Type B pancreatic cell (in vitro differentiated cells): ENCODE measurements at regions not wholly inside any gene's neighbourhood (a gene's known extent, or its start where the extent isn't known, plus 50 kb on each side); places are given as distances from the start of the nearest gene placed in this dataset.

Experiments used
- DNase-seq: peaks from one replicate; pipeline ENCODE4 v3.0.0; 2021; ENCODE audit warnings: mixed read lengths; ENCODE audit not compliant: unreplicated experiment; ENCODE audit errors: extremely low spot score
- H3K27ac Mint-ChIP-seq: 2 replicates; pipeline ENCODE4 v1.8.0; 2021; ENCODE audit warnings: mild to moderate bottlenecking, mixed read lengths
- H3K27me3 Mint-ChIP-seq: 2 replicates; pipeline ENCODE4 v1.8.0; 2021; ENCODE audit warnings: mixed read lengths
- H3K36me3 Mint-ChIP-seq: 2 replicates; pipeline ENCODE4 v1.8.0; 2021; ENCODE audit warnings: mixed read lengths
- H3K4me1 Mint-ChIP-seq: one replicate; pipeline ENCODE4 v1.8.0; 2021; ENCODE audit warnings: mixed read lengths; ENCODE audit not compliant: unreplicated experiment
- H3K4me3 Mint-ChIP-seq: 2 replicates; pipeline ENCODE4 v1.8.0; 2021; ENCODE audit warnings: mild to moderate bottlenecking, mixed read lengths
- H3K9me3 Mint-ChIP-seq: 2 replicates; pipeline ENCODE4 v1.8.0; 2021; ENCODE audit warnings: mixed read lengths
- TF ChIP-seq, protein P1 (sequence below): fragments of 200-600 bp; sonication (generic); conservative IDR thresholded peaks from 2 replicates; pipeline ENCODE4 v1.5.0; 2021; ENCODE audit warnings: antibody characterized with exemption, mild to moderate bottlenecking

DNA sequence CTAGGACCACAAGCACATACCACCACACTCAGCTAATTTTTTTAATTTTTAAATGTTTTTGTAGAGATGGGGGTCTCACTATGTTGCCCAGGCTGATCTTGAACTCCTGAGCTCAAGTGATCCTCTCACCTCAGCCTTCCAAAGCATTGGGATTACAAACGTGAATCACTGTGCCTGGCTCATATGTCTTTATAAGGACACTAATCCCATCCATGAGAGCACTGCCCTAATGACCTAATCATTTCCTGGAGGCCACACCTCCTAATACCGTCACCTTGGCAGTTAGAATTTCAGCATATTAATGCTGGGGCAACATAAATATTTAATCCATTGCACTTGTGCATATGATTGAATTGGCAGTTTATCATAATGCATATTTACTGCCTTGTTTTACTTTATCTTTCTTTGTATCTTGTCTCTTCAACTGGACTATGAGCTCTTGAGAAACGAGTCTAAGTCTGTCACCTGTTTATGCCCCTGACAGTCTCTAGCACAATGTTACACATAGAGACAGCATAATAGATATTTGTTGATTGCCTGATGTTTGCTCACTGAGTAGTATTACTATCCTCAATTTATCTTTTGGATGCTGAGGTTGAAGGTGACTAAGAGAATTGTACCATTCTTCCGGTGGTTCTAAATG, 172.0 kb downstream of the AASDH start:
- Mint-ChIP-seq H3K36me3 (peaks cover 11% of the 10 kb centered on the region), H3K9me3 (no peaks in the 10 kb centered on the region), H3K27ac (peak overlapping the region; percentile 32), H3K4me3 (no peak overlapping the region), H3K27me3 (no peaks in the 10 kb centered on the region), H3K4me1 (no peaks in the 10 kb centered on the region)
- TF ChIP-seq, protein P1, sequence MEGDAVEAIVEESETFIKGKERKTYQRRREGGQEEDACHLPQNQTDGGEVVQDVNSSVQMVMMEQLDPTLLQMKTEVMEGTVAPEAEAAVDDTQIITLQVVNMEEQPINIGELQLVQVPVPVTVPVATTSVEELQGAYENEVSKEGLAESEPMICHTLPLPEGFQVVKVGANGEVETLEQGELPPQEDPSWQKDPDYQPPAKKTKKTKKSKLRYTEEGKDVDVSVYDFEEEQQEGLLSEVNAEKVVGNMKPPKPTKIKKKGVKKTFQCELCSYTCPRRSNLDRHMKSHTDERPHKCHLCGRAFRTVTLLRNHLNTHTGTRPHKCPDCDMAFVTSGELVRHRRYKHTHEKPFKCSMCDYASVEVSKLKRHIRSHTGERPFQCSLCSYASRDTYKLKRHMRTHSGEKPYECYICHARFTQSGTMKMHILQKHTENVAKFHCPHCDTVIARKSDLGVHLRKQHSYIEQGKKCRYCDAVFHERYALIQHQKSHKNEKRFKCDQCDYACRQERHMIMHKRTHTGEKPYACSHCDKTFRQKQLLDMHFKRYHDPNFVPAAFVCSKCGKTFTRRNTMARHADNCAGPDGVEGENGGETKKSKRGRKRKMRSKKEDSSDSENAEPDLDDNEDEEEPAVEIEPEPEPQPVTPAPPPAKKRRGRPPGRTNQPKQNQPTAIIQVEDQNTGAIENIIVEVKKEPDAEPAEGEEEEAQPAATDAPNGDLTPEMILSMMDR = no peak
- DNase-seq = no peak

DNA sequence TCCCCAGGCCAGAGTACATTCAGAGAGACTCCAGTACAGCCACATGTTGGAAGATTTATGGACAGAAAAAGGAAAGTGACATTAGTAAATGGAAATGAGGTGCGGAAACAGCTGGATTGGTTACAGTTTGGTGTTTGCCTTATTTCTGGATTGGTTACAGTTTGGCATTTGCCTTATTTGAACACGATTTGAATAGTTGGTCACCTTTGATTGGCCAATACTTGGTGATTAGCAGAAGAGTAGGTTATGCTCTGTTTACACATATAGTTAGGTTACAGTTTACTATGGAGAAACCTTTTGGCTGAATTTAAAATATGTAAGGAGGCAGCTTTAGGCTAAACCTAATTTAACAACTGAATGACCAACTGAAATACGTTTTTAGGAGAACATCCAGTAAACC, 173.7 kb downstream of the AASDH start:
- Mint-ChIP-seq H3K4me1 (no peaks in the 10 kb centered on the region), H3K27ac (no peak overlapping the region), H3K9me3 (no peaks in the 10 kb centered on the region), H3K27me3 (no peaks in the 10 kb centered on the region), H3K36me3 (peaks cover 13% of the 10 kb centered on the region), H3K4me3 (no peak overlapping the region)
- TF ChIP-seq, protein P1 = no peak
- DNase-seq = no peak

DNA sequence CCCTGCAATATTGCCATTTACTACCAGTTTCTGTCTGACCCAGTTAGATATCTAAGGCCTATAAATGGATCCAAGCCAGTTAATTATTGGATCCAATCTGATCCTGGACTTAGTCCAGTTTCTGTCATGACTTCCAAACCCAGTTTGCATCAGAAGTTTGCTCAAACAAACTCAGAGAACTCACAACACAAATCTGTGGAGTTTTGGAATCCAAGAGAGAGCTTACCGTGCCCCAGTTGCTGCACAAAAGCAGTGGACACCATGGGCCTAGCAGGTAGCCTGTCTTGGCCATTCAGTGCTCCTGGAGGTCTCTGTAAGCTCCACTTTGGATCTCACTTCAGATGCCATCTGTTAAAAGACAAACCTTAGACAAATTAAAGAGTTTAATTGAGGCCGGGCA, 174.5 kb downstream of the AASDH start:
- Mint-ChIP-seq H3K4me1 (no peaks in the 10 kb centered on the region), H3K27me3 (no peaks in the 10 kb centered on the region), H3K9me3 (no peaks in the 10 kb centered on the region), H3K27ac (no peak overlapping the region), H3K36me3 (peaks cover 13% of the 10 kb centered on the region), H3K4me3 (no peak overlapping the region)
- DNase-seq = no peak
- TF ChIP-seq, protein P1 = no peak

DNA sequence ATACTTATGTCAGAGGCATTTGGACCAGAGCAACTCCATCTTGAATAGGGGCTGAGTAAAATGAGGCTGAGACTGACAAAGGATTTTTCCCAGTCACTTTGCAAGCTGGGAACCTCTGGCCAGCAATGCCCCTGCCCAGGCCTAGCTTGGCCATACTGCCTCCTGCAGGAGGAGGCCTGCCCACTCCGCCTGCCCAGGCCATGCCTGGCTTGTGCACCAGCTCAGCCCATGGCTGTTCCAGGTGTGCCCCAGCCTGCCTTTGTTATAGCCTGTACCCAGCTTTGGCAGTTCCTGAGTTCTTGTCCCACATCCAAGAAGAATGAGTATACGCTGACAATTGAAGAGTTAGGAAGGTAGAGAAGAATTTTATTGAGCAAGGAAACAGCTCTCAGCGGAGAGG, 176.1 kb downstream of the AASDH start:
- Mint-ChIP-seq H3K4me1 (no peaks in the 10 kb centered on the region), H3K27ac (no peak overlapping the region), H3K4me3 (no peak overlapping the region), H3K27me3 (no peaks in the 10 kb centered on the region), H3K9me3 (no peaks in the 10 kb centered on the region), H3K36me3 (peaks cover 14% of the 10 kb centered on the region)
- TF ChIP-seq, protein P1 = no peak
- no peak for DNase-seq

DNA sequence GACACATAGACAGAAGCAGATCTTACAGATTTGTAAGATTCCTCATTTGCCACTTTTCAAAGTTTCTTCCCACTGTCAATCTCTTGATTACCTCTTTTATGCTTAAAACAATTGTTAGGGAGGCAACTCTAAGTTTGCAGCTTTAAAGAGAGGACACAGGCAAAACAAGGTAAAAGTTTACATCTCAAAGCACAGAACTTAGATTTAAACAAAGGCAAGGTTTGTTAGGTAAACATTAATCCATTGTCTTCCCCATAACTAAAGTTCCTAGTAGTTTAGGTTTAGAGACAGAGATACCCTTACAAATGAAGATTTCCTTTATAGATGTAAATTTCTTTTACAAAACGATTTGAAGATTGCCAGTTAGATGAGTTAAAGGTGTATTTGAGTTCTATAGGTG, 176.9 kb downstream of the AASDH start:
- Mint-ChIP-seq H3K9me3 (no peaks in the 10 kb centered on the region), H3K27me3 (no peaks in the 10 kb centered on the region), H3K27ac (no peak overlapping the region), H3K36me3 (peaks cover 12% of the 10 kb centered on the region), H3K4me1 (no peaks in the 10 kb centered on the region), H3K4me3 (no peak overlapping the region)
- TF ChIP-seq, protein P1 = no peak
- no peak for DNase-seq

DNA sequence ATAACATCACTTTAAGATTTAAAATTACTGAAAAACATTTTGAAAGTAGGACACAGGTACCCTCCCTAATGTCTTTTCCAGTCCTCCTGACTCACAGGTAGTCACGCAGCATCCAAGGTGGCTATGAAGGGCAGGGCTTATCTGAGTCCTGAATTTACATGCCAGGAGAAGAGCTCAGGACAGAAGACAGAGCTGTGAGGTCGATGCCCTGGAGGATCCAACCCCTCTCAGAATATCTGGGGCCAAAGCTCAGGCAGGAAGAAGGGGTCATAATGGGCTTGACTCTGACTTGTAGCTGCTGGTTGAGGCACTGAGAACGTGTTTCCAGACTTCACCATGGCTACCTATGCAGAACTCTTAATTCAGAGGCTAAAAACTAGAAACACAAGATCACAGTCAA, 177.5 kb downstream of the AASDH start:
- H3K9me3 Mint-ChIP-seq = no peaks in the 10 kb centered on the region
- no peaks in the 10 kb centered on the region for H3K4me1 Mint-ChIP-seq
- TF ChIP-seq, protein P1 = no peak
- H3K27ac Mint-ChIP-seq = no peak overlapping the region
- H3K27me3 Mint-ChIP-seq = no peaks in the 10 kb centered on the region
- H3K36me3 Mint-ChIP-seq = peaks cover 12% of the 10 kb centered on the region
- no peak overlapping the region for H3K4me3 Mint-ChIP-seq
- no peak for DNase-seq
